Bronchial epithelial cell (primary cell): ENCODE measurements at regions not wholly inside any gene's neighbourhood (a gene's known extent, or its start where the extent isn't known, plus 50 kb on each side); places are given as distances from the start of the nearest gene placed in this dataset.
A peak's percentile ranks its signal among the peaks of the same experiment; 100 is the strongest.
"Not testable (repeated sequence)": the region's sequence is repeated elsewhere in the genome, so short reads cannot be mapped to it uniquely, and the experiment has no call there.

Experiments used
- DNase-seq: peaks from one replicate; pipeline ENCODE4 v3.0.0-alpha.2; 2010; ENCODE audit warnings: low read depth
- FAIRE-seq: peaks from 2 replicates; lab custom pipeline; 2011; peaks lifted over from hg19 to GRCh38; lab: Jason Lieb, UNC
- H3K27me3 ChIP-seq: 2 replicates; pipeline ENCODE4 v1.5.1; 2011; ENCODE audit warnings: low read length; ENCODE audit not compliant: control insufficient read depth, insufficient read depth
- H3K36me3 ChIP-seq: 2 replicates; pipeline ENCODE4 v1.5.1; 2011; ENCODE audit warnings: low read length; ENCODE audit not compliant: control insufficient read depth, insufficient read depth
- H3K4me3 ChIP-seq: 2 replicates; pipeline ENCODE4 v1.5.1; 2011; ENCODE audit warnings: mild to moderate bottlenecking, low read depth, low read length, control low read depth
- CTCF ChIP-seq: IDR thresholded peaks from 2 replicates; pipeline ENCODE4 v1.5.1; 2011; ENCODE audit warnings: mild to moderate bottlenecking, moderate library complexity, low read length, control low read depth, inconsistent platforms; ENCODE audit not compliant: insufficient read depth, severe bottlenecking

- FAIRE-seq (no peak), DNase-seq (no peak)
- Histone ChIP-seq H3K36me3 (no peaks in the 10 kb centered on the region), H3K27me3 (no peaks in the 10 kb centered on the region), H3K4me3 (no peak overlapping the region)
- no peak for TF ChIP-seq CTCF
These were observed 87.0 kb downstream of the UTRN start for GRCh38 chr6:144372116-144372515.

- no peaks in the 10 kb centered on the region for H3K36me3 ChIP-seq
- no peaks in the 10 kb centered on the region for H3K27me3 ChIP-seq
- TF ChIP-seq CTCF: no peak
- no peak for FAIRE-seq
- H3K4me3 ChIP-seq: no peak overlapping the region
- DNase-seq: peak; percentile 89
These were observed 87.8 kb downstream of the UTRN start for GRCh38 chr6:144372611-144373594.

GRCh38 chr6:144374525-144374924 is 89.4 kb downstream of the UTRN start:
- FAIRE-seq, DNase-seq, H3K27me3 ChIP-seq, H3K36me3 ChIP-seq, H3K4me3 ChIP-seq: not testable (repeated sequence)

- Histone ChIP-seq H3K36me3 (no peaks in the 10 kb centered on the region), H3K4me3 (no peak overlapping the region), H3K27me3 (no peaks in the 10 kb centered on the region)
- TF ChIP-seq CTCF: no peak
- FAIRE-seq (no peak), DNase-seq (peak; percentile 45)
These were observed 92.6 kb downstream of the UTRN start for GRCh38 chr6:144377586-144378210.

- FAIRE-seq (no peak), DNase-seq (peak; percentile 51)
- no peaks in the 10 kb centered on the region for H3K36me3 ChIP-seq
- H3K27me3 ChIP-seq: no peaks in the 10 kb centered on the region
- TF ChIP-seq CTCF: no peak
- H3K4me3 ChIP-seq: no peak overlapping the region
These were observed 93.3 kb downstream of the UTRN start for GRCh38 chr6:144378437-144378836.

GRCh38 chr6:144379356-144379755 is 94.2 kb downstream of the UTRN start:
- H3K36me3 ChIP-seq: no peaks in the 10 kb centered on the region
- H3K27me3 ChIP-seq: no peaks in the 10 kb centered on the region
- DNase-seq (peak; percentile 38), FAIRE-seq (no peak)
- H3K4me3 ChIP-seq: no peak overlapping the region
- no peak for TF ChIP-seq CTCF

- DNase-seq, H3K27me3 ChIP-seq, FAIRE-seq, H3K36me3 ChIP-seq, H3K4me3 ChIP-seq: not testable (repeated sequence)
These were observed 96.4 kb downstream of the UTRN start for GRCh38 chr6:144381499-144381898.
